ENCODE measurements at regions not wholly inside any gene's neighbourhood (a gene's known extent, or its start where the extent isn't known, plus 50 kb on each side); places are given as distances from the start of the nearest gene placed in this dataset.

DNA sequence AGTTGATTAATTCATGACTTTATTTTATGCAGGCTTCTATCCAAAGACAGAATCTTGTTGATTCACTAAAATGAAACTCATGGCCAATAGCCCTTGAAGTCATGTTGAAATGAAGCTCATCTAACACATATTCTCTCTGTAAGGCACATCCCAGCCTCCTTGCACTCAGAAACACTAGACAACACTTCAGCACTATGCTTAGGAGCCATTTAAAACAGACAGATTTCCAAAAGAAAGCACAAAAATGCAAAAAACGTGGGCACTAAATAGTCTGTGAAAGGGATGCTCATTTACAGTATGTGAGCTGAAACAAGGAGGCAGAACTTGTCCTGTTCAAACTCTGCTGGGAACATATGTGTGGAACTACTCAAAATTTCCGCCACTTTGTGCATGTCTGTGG is 124.4 kb downstream of the MYCN start:
- TF ChIP-seq ZNF384 (IDR thresholded peaks at IDR 0.05) (no peak), BHLHE40 (IDR thresholded peaks at IDR 0.05; ENCODE audit: borderline replicate concordance) (no peak), L3MBTL2 (conservative IDR thresholded peaks at IDR 0.05) (no peak), SP1 (IDR thresholded peaks at IDR 0.05) (no peak), FOXK2 (IDR thresholded peaks at IDR 0.05) (no peak), SUZ12 (IDR thresholded peaks at IDR 0.05) (no peak)
